GM13977 (cell line): ENCODE measurements at regions not wholly inside any gene's neighbourhood (a gene's known extent, or its start where the extent isn't known, plus 50 kb on each side); places are given as distances from the start of the nearest gene placed in this dataset.

ENCODE experiments used
- DNase-seq: peaks from one replicate; pipeline ENCODE4 v3.0.0; 2012; ENCODE audit warnings: low spot score
- CTCF ChIP-seq: IDR thresholded peaks from 2 replicates; pipeline ENCODE4 v1.5.1; 2012; ENCODE audit warnings: mild to moderate bottlenecking, control low read depth; ENCODE audit not compliant: insufficient read depth; ENCODE audit errors: extremely low read depth, missing control alignments
- in situ Hi-C: fragments of 300-500 bp; cut with MboI; formaldehyde crosslinking; loops from one replicate; pipeline ENCODE4 v1.12.0; 2022; ENCODE audit warnings: low sequenced_read_pairs, low pct_unique_long_range_greater_than_20kb, mixed read lengths, inconsistent platforms; ENCODE audit not compliant: unreplicated experiment

GRCh38 chr5:171614971-171615653 lies 170.5 kb upstream of the SMIM23 start:
- in situ Hi-C loops: loop anchor here (25.0 kb wide), 1 partner anchor 422 kb away; no protein-coding TSS in a partner anchor
- DNase-seq: no peak
- no peak for TF ChIP-seq CTCF

- in situ Hi-C loops: loop anchor here (25.0 kb wide), 1 partner anchor 421 kb away; no protein-coding TSS in a partner anchor
- no peak for TF ChIP-seq CTCF
- no peak for DNase-seq
Measured at GRCh38 chr5:171615705-171616640, 169.6 kb upstream of the SMIM23 start.

- in situ Hi-C loops: loop anchor here (25.0 kb wide), 1 partner anchor 420 kb away; no protein-coding TSS in a partner anchor
- no peak for DNase-seq
Measured at GRCh38 chr5:171617266-171617665, 168.4 kb upstream of the SMIM23 start.

DNA sequence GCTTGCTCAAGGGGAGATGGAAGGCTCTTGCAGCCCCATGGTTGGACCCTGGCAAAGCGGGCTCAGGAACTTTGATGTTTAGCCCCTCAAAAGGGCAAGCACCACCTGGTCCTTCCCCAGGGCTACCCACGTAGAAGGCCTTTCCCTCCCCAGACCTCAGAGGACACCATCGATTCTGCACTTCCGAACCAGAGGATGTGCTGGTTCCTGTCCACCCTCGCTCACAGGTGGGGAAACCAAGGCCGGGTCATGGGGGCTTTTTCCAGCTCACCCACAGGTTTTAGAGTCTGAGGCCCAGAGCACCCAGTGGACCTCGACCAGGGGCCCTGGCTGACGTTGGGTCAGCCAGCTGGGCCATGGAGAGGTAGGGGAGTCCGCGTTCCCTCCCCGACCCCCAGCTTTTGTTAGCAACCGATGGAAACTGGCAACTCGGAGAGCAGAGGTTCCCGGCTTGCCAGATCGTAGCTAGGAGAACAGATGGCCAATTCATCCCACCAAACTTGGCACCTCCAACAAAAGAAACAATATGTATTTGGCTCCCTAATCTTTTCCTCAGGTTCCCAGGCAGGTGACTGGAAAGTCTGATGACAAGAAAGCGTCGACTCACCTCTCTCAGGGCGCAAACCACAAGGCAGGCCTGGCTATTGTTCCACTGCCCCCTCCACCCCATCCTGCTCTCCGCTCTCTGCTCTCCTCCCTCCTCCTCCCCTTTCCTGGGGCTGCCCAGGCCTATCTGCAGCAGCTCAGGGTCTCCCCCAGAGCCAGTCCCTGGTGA lies 167.6 kb upstream of the SMIM23 start:
- no peak for DNase-seq
- TF ChIP-seq CTCF: no peak
- in situ Hi-C loops: loop anchor here (25.0 kb wide), 1 partner anchor 419 kb away; no protein-coding TSS in a partner anchor

More at GRCh38 chr5:171617266-171617665, 168.4 kb upstream of the SMIM23 start:
- no peak for TF ChIP-seq CTCF

DNA sequence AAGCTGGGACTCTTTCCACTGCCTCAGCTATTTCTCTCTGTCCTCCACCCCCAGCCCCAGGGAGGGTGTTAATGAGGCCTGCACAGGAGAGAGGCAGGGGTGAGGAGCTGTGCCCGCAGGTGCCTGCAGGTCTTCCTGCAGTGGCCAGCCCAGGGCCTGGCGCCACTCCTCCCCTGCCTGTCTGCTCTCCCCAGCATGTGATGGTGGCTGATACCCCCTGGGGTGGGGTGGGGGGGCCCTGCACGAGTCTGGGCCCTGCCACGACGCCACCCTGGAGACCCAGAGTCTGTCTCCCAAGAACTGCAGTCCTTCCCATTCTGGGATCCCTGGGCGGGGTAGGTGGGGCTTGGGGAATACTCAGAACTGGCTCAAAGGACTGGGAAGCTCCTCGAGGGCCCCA lies 166.4 kb upstream of the SMIM23 start:
- no peak for TF ChIP-seq CTCF
- no peak for DNase-seq
- in situ Hi-C loops: loop anchor here (25.0 kb wide), 1 partner anchor 418 kb away; no protein-coding TSS in a partner anchor

GRCh38 chr5:171619744-171620143 lies 165.9 kb upstream of the SMIM23 start:
- no peak for DNase-seq
- no peak for TF ChIP-seq CTCF
- in situ Hi-C loops: loop anchor here (25.0 kb wide), 1 partner anchor 418 kb away; no protein-coding TSS in a partner anchor
